ENCODE measurements at regions not wholly inside any gene's neighbourhood (a gene's known extent, or its start where the extent isn't known, plus 50 kb on each side); places are given as distances from the start of the nearest gene placed in this dataset.

DNA sequence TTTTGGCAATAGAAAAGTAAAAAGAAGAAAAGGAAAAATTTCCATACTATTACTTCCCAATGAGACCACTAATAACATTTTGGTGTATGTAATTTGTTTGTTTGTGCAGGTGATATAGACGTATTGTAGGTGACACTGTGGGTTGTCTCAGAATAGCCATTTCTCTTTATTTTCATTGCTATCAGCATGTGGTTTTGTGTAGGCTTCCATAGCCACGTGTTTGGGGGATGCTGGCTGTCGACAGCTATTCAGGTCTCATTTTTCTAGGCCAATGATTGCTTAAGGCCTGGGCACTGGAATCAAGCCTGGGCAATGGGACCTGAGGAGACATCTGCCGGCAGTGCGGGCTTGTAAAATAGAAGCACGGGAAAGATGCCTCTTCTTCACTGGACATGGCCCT lies 71.0 kb upstream of the KCTD1 start:
- intact Hi-C loops (cut with DNase I, micrococcal nuclease), result no loop called here
- POLR2A ChIA-PET, result no interaction called here
- Mint-ChIP-seq H3K4me3 (no peak overlapping the region), H3K27ac (no peak overlapping the region), H3K9me3 (ENCODE audit: low read depth) (peaks cover 10% of the 10 kb centered on the region), H3K27me3 (peaks cover 9% of the 10 kb centered on the region), H3K4me1 (no peaks in the 10 kb centered on the region), H3K36me3 (ENCODE audit: low read depth) (peaks cover 5% of the 10 kb centered on the region)
- ATAC-seq, result no peak
- CTCF ChIA-PET, result interaction anchor here (0.7 to 1.0 kb wide), 2 partner anchors 52 to 80 kb away, joined by 3 to 4 read pairs; no protein-coding TSS in a partner anchor
- DNase-seq, result no peak

GRCh38 chr18:26618135-26618534 lies 69.8 kb upstream of the KCTD1 start:
- H3K4me3 Mint-ChIP-seq, result no peak overlapping the region
- CTCF ChIA-PET, result no interaction called here

GRCh38 chr18:26617151-26617554 lies 68.8 kb upstream of the KCTD1 start:
- no peak for ATAC-seq
- ChIA-PET CTCF (no interaction called here), POLR2A (no interaction called here)
- H3K36me3 Mint-ChIP-seq (ENCODE audit: low read depth), result no peaks in the 10 kb centered on the region
- no peaks in the 10 kb centered on the region for H3K9me3 Mint-ChIP-seq (ENCODE audit: low read depth)
- H3K27me3 Mint-ChIP-seq, result peaks cover 3% of the 10 kb centered on the region
- no peak for DNase-seq
- H3K27ac Mint-ChIP-seq, result no peak overlapping the region
- H3K4me1 Mint-ChIP-seq, result no peaks in the 10 kb centered on the region
- H3K4me3 Mint-ChIP-seq, result no peak overlapping the region
- intact Hi-C loops (cut with DNase I, micrococcal nuclease), result no loop called here

More at GRCh38 chr18:26618135-26618534, 69.8 kb upstream of the KCTD1 start:
- Mint-ChIP-seq H3K36me3 (ENCODE audit: low read depth) (no peaks in the 10 kb centered on the region), H3K4me1 (no peaks in the 10 kb centered on the region), H3K9me3 (ENCODE audit: low read depth) (no peaks in the 10 kb centered on the region), H3K27ac (no peak overlapping the region), H3K27me3 (peaks cover 7% of the 10 kb centered on the region)
- intact Hi-C loops (cut with DNase I, micrococcal nuclease), result no loop called here
- POLR2A ChIA-PET, result no interaction called here
- DNase-seq, result no peak
- ATAC-seq, result no peak

DNA sequence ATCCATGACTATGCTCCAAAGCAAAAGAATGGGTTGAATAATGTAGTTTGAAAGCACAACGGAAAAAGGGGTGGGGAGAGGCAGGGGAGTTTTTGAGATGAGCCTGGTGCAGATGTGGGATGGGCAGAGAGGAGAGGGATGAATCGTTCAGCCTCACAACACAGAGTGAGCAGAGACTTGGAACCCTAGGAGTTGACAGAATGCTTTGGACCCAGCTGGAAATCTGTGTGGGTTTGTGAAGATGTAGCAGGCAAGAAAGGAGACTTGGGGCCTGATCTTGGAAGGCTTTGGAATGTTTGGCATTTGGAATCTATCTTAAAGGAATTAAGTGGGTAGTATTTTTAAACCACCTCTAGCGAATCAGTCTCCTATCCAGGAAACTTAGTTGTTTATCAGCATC lies 66.0 kb upstream of the KCTD1 start:
- H3K36me3 Mint-ChIP-seq (ENCODE audit: low read depth), result no peaks in the 10 kb centered on the region
- ChIA-PET POLR2A (no interaction called here), CTCF (no interaction called here)
- intact Hi-C loops (cut with DNase I, micrococcal nuclease), result no loop called here
- ATAC-seq (no peak), DNase-seq (no peak)
- no peaks in the 10 kb centered on the region for H3K9me3 Mint-ChIP-seq (ENCODE audit: low read depth)
- no peak overlapping the region for H3K4me3 Mint-ChIP-seq
- H3K27ac Mint-ChIP-seq, result no peak overlapping the region
- H3K4me1 Mint-ChIP-seq, result no peaks in the 10 kb centered on the region
- peaks cover 3% of the 10 kb centered on the region for H3K27me3 Mint-ChIP-seq

Data from activated CD4-positive, alpha-beta T cell treated with anti-CD3 and anti-CD28 coated beads for 36 hours (primary cell).